Iris pigment epithelial cell (primary cell): ENCODE measurements at regions not wholly inside any gene's neighbourhood (a gene's known extent, or its start where the extent isn't known, plus 50 kb on each side); places are given as distances from the start of the nearest gene placed in this dataset.
"Not testable (repeated sequence)": the region's sequence is repeated elsewhere in the genome, so short reads cannot be mapped to it uniquely, and the experiment has no call there.

Experiments used
- DNase-seq: peaks from one replicate; pipeline ENCODE4 v3.0.0-alpha.2; 2011; ENCODE audit warnings: low read depth

DNA sequence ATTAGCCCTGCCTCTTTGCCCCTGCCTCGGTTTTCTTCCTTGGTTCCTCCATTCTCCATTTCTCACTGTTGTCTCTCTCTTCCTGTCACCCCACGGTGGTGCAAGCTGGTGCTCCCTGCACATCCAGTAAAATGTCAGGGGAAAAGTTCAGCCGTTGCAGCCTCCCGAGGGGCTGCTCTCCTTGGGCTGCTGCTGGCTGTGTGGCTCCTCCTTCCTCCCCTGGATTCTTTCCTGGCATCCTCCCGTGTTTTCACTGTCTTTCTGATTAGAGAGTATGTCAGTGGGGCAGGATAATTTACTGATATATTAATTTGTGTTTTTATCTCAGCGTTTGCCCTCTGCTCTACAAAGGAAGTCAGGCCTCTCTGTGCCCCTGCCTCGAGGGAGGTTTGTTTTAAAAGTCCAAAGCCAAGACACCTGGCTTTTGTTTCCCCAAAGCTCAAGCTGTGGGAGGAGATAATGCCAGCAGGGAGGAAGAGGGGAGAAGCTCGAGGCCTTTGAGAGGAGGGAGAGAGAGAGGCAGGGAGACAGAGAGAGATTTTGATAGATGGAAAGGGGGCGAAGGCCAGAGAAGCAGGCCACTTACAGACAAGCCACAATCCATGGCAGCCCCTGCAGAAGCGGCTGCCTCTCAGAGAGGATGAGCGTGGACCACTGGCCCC lies 150.3 kb upstream of the NR2F2 start:
- DNase-seq: no peak

DNA sequence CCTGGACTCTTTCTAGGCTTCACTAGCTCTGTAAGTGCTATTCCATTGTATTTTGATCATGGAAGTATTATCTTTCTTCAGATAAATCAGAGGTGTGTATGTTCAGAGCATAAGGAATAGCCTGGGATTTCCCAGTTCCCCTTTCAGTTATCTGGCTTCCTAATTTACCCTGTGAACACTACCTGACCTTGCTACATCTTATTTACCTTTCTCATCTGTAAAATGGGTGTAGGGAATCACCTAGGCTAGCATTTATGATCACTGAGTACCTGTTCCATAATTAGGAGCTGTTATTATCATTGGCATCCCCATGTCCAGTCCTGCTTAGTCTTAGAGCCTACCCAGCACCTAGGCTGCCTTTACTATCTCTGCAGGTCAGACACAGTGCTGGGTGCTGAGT lies 149.3 kb upstream of the NR2F2 start:
- DNase-seq: no peak

GRCh38 chr15:96181873-96182301 lies 148.6 kb upstream of the NR2F2 start:
- peak; percentile 95 for DNase-seq

GRCh38 chr15:96182736-96183513 lies 147.6 kb upstream of the NR2F2 start:
- DNase-seq: no peak

GRCh38 chr15:96183514-96183850 lies 147.0 kb upstream of the NR2F2 start:
- no peak for DNase-seq

GRCh38 chr15:96183867-96184266 lies 146.6 kb upstream of the NR2F2 start:
- DNase-seq: no peak

- DNase-seq: no peak
These were observed 146.2 kb upstream of the NR2F2 start for GRCh38 chr15:96184297-96184696.

DNA sequence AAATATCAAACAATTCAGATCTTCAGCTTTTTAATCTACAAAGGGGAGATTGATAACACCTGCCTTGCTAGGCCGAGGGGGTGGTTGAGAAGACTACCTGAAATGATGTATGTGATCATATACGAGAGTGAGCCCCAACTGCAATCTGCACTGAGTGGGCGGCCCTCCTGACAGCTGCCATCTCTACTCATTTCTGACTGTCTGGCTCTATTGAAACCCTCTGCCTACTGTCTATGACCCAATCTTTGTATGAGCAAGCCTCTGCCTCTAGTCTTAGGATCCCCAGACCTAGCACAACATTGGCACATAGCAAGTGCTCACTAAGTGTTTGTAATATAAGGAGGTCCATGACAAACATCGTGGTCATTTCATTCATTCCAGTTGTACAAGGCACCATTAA lies 144.4 kb upstream of the NR2F2 start:
- DNase-seq: no peak

DNA sequence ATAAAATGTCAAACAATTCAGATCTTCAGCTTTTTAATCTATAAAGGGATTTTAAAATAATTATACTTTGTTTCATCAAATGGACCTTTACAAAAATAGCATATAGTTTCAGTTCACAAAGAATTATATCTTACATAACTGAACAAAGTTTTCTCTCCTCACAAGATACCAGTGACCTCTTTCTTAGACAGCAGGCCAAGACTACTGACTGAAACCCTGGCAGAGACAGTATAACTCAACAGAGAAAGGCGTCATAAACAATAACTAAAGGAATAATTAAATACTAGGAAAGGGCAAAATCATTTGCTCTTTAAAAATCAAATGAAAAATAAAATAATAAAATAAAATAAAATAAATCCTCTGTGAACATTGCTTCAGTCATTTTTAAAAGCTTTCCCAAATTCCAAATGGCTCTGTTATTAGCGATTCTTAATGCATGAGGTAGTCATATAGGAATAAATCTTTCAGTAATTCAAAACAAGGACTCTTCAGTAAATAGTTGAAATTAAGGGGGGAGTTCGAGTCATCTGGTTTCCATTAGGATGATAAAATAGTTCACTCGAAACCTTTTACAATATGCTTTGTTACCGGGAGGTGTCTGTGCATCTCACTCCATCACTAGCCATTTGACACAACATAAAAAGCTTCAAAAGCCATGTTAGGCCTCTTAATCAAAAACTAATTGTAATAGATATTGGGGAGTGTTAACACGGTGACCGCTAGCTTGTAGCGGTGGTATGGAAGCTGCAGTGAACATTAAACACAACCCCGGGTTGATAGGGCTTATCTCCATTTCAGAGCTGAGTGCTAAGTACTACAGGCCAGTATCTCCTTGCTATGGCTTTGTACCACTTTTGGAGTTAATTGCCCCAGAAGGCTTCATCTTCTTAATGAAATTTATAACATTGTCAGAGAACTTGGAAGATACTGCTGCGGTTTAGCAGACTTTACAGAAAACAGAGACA lies 142.9 kb upstream of the NR2F2 start:
- no peak for DNase-seq

- no peak for DNase-seq
These were observed 132.8 kb upstream of the NR2F2 start for GRCh38 chr15:96197721-96198120.

DNA sequence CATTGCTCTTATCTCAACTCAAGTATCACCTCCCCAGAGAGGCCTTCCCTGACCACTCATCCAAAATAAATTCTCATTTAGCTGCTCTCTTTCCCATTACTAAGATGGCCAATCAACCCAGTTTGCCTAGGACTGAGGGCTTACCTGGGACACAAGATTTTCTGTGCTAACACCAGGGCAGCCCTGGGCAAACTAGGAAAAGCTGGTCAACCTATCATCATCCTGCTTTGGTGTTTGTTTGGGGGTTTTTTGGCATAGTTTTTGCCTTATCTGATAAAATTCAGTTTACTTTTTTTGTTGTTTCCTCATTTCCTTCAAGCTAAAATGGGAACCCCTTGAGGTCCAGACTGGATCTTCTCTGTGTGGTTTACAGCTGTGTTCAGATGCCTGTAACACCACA lies 131.4 kb upstream of the NR2F2 start:
- no peak for DNase-seq

- no peak for DNase-seq
These were observed 130.0 kb upstream of the NR2F2 start for GRCh38 chr15:96200357-96200967.

DNA sequence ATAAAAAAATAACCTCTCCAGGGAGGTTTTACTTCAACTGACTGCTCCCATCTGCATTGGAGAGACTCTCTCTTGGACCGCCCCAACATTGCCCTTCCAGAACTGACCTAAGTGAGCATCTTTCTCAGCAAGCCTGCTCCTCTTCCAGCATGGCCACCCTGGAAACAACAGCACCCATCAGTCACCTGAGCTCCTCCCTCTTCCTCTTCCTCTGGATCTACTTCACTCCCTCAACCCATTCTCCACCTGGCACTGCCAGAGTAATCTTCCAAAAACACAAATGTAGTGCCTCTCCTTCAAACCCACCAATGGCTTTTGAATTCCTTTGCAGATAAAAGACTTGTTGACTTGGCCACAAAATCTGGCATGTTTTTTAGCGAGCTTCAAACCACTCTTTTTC lies 128.8 kb upstream of the NR2F2 start:
- DNase-seq: no peak

DNA sequence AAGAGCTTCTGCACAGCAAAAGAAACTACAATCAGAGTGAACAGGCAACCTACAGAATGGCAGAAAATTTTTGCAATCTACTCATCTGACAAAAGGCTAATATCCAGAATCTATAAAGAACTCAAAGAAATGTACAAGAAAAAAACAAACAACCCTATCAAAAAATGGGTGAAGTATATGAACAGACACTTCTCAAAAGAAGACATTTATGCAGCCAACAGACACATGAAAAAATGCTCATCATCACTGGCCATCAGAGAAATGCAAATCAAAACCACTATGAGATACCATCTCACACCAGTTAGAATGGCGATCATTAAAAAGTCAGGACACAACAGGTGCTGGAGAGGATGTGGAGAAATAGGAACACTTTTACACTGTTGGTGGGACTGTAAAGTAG lies 124.9 kb upstream of the NR2F2 start:
- not testable (repeated sequence) for DNase-seq

- peak; percentile 15 for DNase-seq
These were observed 123.0 kb upstream of the NR2F2 start for GRCh38 chr15:96207377-96208006.

DNA sequence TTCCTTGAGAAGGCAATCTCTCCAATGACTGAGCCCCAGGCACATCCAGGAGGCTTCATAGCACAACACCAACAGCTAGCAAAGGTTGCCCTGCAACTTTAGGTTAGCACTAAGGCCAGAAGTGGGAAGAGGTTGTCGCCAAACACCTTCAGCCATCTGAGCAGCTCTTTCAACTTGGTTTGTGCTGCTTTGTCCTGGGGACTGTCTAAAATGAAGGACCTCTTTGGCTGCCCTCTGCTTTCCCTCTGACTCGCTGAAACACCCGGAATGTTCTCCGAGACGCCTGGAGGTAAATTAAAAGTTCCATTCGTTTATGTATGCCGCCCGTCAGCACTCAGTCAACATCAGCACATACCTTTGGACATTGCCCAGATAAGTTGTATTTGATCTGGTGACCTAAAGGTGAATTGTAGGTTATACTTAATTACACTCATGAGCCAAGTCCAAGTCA lies 121.2 kb upstream of the NR2F2 start:
- no peak for DNase-seq

DNA sequence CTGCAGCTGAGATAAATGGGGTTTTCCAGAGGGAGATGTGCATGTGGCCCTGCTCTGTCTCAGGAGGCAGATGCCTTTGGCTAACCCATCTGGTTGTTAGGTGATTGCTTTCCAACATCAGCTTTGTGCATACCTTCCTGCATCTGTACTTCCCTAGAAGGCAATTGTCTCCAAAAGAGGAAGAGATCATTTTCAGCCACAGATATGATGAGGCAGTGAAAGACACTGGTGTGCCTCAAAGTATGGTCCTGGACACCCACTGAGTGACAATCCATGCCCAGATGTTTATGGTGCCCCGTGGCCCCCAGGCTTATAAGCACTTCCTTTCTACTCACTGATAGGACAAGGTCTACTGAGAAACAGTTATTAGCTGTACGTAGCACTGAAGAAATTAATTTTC lies 117.5 kb upstream of the NR2F2 start:
- DNase-seq: no peak

DNA sequence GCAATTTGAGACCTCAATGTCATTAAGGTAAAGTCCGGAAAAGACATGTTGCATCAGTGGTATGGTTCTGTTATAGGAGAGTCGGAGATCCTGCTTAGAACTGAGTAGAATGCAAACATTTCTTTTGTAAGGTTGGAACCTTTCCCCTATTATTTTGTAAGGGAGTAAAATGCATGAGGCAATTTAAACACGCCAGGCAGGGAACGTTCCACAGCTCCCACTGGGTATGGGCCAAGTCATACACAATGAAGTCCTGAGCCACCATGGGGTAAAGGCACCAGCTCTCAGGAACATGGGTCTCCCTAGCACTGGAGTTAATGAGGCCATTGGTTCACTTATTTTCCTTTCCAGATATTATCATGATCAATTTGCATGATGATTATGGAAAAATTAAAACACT lies 116.6 kb upstream of the NR2F2 start:
- DNase-seq: no peak

- not testable (repeated sequence) for DNase-seq
These were observed 114.0 kb upstream of the NR2F2 start for GRCh38 chr15:96216481-96216880.

DNA sequence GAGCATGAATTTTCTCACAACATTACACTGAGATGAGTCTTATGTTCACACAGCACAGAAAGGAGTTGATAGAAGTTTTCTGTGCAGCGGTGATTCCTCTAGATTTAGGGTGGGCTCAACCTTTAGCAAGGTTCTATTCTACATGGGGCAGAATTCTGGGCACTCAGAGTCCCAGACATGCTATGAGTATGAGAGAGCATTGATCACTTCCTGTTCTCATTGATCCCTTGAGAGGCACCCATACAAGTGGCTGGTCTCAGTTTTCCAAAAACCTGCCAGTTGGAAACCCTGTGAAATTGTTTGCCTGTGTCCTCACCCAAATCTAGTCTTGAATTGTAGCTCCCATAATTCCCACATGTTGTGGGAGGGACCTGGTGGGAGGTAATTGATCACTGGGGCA lies 112.5 kb upstream of the NR2F2 start:
- no peak for DNase-seq

GRCh38 chr15:96218623-96219455 lies 111.7 kb upstream of the NR2F2 start:
- DNase-seq: peak; percentile 15
